ENCODE measurements at regions not wholly inside any gene's neighbourhood (a gene's known extent, or its start where the extent isn't known, plus 50 kb on each side); places are given as distances from the start of the nearest gene placed in this dataset.
A peak's percentile ranks its signal among the peaks of the same experiment; 100 is the strongest.

DNA sequence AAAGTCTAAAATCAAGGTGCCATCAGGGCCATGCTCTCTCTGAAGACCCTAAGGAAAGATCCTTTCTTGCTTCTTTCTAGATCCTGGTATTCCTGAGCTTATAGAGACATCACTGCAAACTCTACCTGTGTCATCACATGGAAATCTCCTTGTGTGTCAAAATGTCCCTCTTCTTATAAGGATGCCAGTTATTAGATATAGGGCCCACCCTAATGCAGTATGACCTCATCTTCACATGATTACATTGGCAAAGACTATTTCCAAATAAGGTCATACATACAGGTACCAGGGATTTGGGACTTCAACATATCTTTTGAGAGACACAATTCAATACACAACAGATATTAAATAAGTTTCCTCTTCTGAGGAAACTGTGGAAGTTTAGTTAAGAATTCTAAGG lies 123.9 kb downstream of the UNC5CL start:
- H3K27ac ChIP-seq = no peak overlapping the region

GRCh38 chr6:40914005-40914404 lies 125.0 kb downstream of the UNC5CL start:
- Histone ChIP-seq H3K27ac (no peak overlapping the region), H3K36me3 (replicated peaks) (no peaks in the 10 kb centered on the region), H3K27me3 (replicated peaks) (peaks cover 2% of the 10 kb centered on the region), H3K4me3 (ENCODE audit: low read depth, low read length) (no peak overlapping the region)
- in situ Hi-C loops (cut with HindIII; ENCODE audit: low pct_ligation_motif_present, low sequenced_read_pairs) = no loop called here
- no peak for DNase-seq
- TF ChIP-seq, protein P1, sequence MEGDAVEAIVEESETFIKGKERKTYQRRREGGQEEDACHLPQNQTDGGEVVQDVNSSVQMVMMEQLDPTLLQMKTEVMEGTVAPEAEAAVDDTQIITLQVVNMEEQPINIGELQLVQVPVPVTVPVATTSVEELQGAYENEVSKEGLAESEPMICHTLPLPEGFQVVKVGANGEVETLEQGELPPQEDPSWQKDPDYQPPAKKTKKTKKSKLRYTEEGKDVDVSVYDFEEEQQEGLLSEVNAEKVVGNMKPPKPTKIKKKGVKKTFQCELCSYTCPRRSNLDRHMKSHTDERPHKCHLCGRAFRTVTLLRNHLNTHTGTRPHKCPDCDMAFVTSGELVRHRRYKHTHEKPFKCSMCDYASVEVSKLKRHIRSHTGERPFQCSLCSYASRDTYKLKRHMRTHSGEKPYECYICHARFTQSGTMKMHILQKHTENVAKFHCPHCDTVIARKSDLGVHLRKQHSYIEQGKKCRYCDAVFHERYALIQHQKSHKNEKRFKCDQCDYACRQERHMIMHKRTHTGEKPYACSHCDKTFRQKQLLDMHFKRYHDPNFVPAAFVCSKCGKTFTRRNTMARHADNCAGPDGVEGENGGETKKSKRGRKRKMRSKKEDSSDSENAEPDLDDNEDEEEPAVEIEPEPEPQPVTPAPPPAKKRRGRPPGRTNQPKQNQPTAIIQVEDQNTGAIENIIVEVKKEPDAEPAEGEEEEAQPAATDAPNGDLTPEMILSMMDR (IDR thresholded peaks at IDR 0.05; ENCODE audit: low read depth, low read length, missing control alignments) = no peak

More for the DNA sequence above, 123.9 kb downstream of the UNC5CL start:
- peaks cover 2% of the 10 kb centered on the region for H3K27me3 ChIP-seq (replicated peaks)
- TF ChIP-seq, protein P1 (IDR thresholded peaks at IDR 0.05; ENCODE audit: low read depth, low read length, missing control alignments) = no peak
- H3K4me3 ChIP-seq (ENCODE audit: low read depth, low read length) = no peak overlapping the region
- in situ Hi-C loops (cut with HindIII; ENCODE audit: low pct_ligation_motif_present, low sequenced_read_pairs) = no loop called here
- H3K36me3 ChIP-seq (replicated peaks) = no peaks in the 10 kb centered on the region
- DNase-seq = no peak

DNA sequence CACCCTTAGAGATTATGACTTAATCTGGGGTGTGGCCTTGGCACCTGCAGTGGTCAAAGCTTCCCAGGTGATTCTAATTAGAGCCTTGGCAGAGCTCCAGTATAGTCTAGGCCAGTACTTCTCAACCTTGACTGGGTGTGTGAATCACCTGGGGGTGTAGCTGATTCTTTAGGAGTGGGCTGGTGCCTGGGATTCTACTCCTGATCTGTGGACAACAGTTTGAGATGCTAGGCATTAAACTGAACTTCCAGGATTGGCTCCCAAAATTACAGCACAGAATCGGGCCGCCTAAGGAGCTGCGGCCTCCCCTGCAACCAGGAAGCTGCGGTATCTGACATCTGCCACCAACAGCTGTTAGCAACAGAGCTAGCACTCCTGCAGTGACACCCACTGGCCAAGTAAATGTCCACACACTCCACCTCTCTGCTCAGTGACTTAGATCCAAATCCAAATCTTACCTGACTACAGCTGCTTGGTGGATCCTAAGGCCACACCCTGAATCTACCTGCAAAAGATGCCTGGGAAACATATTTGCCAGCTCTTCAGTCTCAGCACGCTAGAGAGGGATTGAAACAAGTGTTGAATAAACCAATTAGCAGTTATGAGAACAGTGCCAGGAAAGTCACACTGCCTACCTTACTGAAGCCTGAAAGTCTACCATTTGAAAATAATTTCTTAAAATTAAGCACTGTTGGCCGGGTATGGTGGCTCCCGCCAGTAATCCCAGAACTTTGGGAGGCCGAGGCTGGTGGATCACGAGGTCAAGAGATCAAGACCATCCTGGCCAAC lies 126.7 kb downstream of the UNC5CL start:
- no peak for DNase-seq
- Histone ChIP-seq H3K27me3 (replicated peaks) (no peaks in the 10 kb centered on the region), H3K4me3 (ENCODE audit: low read depth, low read length) (no peak overlapping the region), H3K27ac (no peak overlapping the region), H3K36me3 (replicated peaks) (no peaks in the 10 kb centered on the region)
- TF ChIP-seq, protein P1 (IDR thresholded peaks at IDR 0.05; ENCODE audit: low read depth, low read length, missing control alignments) = peak; percentile 56
- in situ Hi-C loops (cut with HindIII; ENCODE audit: low pct_ligation_motif_present, low sequenced_read_pairs) = no loop called here

DNA sequence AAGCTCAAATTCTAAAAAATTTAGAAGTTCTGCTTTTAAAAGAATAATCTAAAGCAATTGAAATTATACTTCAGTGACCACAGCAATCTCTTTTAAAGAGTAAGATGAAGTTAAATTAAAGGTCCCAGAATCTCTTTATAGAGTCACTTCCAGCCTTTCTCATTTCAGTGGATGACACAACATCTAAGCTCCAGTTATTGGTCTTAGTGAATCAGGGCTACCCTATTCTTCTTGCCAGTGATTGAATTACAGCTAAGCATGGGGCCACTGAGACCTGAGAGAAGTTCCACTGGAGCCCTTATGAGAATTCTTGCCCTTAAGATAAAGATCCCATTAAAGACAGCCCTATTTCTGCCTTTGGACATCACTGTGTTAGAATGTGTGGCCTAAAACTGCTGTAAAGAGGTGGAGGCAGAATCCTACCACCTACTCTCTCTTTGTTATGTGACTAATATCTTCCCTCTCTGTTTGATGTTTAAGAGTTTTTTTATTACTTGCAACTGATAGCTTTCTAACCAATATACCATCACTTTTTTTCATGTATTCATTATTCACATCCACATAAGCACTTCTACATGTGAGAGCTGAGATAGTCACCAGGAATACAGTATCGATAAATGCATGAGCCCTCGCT lies 128.6 kb downstream of the UNC5CL start:
- Histone ChIP-seq H3K4me3 (ENCODE audit: low read depth, low read length) (no peak overlapping the region), H3K27me3 (replicated peaks) (no peaks in the 10 kb centered on the region), H3K27ac (no peak overlapping the region), H3K36me3 (replicated peaks) (no peaks in the 10 kb centered on the region)
- TF ChIP-seq, protein P1 (IDR thresholded peaks at IDR 0.05; ENCODE audit: low read depth, low read length, missing control alignments) = no peak
- DNase-seq = no peak
- in situ Hi-C loops (cut with HindIII; ENCODE audit: low pct_ligation_motif_present, low sequenced_read_pairs) = no loop called here

DNA sequence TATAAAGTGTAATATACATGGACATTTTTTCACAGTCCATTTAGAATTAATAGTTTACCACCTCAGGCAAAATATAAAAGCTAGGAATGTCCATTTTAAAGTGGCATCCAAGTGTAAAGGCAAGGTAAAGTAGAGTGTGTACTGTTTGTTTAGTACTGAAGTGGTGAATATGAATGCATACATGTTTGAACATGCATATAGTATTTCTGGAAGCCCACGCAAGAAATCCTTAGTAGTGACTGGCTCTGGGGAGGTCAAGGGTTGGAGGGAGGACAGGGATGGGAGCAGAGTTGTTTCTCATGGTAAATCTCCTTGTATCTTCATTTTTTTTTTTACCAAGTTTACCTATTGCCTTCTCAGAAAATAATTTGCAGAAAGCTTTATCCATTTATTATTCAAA lies 129.2 kb downstream of the UNC5CL start:
- in situ Hi-C loops (cut with HindIII; ENCODE audit: low pct_ligation_motif_present, low sequenced_read_pairs) = no loop called here
- no peaks in the 10 kb centered on the region for H3K36me3 ChIP-seq (replicated peaks)
- TF ChIP-seq, protein P1 (IDR thresholded peaks at IDR 0.05; ENCODE audit: low read depth, low read length, missing control alignments) = no peak
- no peaks in the 10 kb centered on the region for H3K27me3 ChIP-seq (replicated peaks)
- no peak overlapping the region for H3K4me3 ChIP-seq (ENCODE audit: low read depth, low read length)
- H3K27ac ChIP-seq = no peak overlapping the region
- DNase-seq = no peak

Data from brain microvascular endothelial cell (primary cell).